Lower lobe of right lung (tissue), 2 donors: ENCODE measurements at regions not wholly inside any gene's neighbourhood (a gene's known extent, or its start where the extent isn't known, plus 50 kb on each side); places are given as distances from the start of the nearest gene placed in this dataset.

Experiments used
- ATAC-seq, 2 donors: fragments of 200-7000 bp; cut with Tn5 transposase; one replicate each; pipeline ENCODE4 v1.9.1; 2020 to 2022; ENCODE audit warnings: mild to moderate bottlenecking in 2 of 2, moderate library complexity in 2 of 2
- DNase-seq: peaks from one replicate; pipeline ENCODE4 v3.0.0-alpha.2; 2020
- H3K27ac ChIP-seq: fragments of 200-600 bp; one replicate; pipeline ENCODE4 v1.8.0; 2022
- H3K27me3 ChIP-seq: fragments of 200-600 bp; one replicate; pipeline ENCODE4 v1.8.0; 2022; ENCODE audit warnings: low read depth
- H3K36me3 ChIP-seq: fragments of 200-600 bp; one replicate; pipeline ENCODE4 v1.8.0; 2022; ENCODE audit warnings: mild to moderate bottlenecking
- H3K4me1 ChIP-seq: fragments of 200-600 bp; one replicate; pipeline ENCODE4 v1.8.0; 2022
- H3K4me3 ChIP-seq: fragments of 200-600 bp; one replicate; pipeline ENCODE4 v1.8.0; 2022; ENCODE audit warnings: mild to moderate bottlenecking
- H3K9me3 ChIP-seq: fragments of 200-600 bp; one replicate; pipeline ENCODE4 v1.8.0; 2022
- intact Hi-C: fragments of 100-400 bp; cut with DNase I; formaldehyde crosslinking; loops from one replicate; pipeline ENCODE4 v1.11.0; 2022
- TF ChIP-seq, protein P1 (sequence below): fragments of 200-600 bp; IDR thresholded peaks from one replicate; pipeline ENCODE4 v1.8.0; 2022; ENCODE audit warnings: antibody characterized with exemption, mild to moderate bottlenecking
- donor health status: DM: no; HTN: yes; CAD: no; lungs with severe emphysema.

DNA sequence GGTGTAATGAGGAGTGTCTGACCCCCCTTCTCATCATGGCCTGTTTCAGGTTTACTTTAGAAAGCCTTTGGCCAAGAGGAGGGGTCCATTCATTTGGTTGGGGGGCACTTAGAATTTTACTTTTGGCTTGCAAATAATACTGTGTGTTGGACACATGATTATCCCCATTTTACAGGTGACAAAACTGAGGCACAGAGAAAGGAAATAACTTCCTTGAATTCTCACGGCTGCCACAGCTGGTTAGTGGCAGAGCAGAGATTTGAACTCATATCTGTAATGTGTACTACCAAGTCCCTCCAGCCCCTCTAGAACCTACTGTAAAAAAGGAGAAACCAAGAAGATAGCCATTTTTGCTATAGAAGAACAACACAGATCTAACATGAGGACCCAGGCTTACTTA, 124.8 kb upstream of the NDUFV2 start:
- peaks cover 1% of the 10 kb centered on the region for H3K27me3 ChIP-seq
- ATAC-seq (no peak), DNase-seq (no peak)
- no peaks in the 10 kb centered on the region for H3K4me1 ChIP-seq
- H3K36me3 ChIP-seq = no peaks in the 10 kb centered on the region
- no peak overlapping the region for H3K27ac ChIP-seq
- H3K9me3 ChIP-seq = no peaks in the 10 kb centered on the region
- TF ChIP-seq, protein P1, sequence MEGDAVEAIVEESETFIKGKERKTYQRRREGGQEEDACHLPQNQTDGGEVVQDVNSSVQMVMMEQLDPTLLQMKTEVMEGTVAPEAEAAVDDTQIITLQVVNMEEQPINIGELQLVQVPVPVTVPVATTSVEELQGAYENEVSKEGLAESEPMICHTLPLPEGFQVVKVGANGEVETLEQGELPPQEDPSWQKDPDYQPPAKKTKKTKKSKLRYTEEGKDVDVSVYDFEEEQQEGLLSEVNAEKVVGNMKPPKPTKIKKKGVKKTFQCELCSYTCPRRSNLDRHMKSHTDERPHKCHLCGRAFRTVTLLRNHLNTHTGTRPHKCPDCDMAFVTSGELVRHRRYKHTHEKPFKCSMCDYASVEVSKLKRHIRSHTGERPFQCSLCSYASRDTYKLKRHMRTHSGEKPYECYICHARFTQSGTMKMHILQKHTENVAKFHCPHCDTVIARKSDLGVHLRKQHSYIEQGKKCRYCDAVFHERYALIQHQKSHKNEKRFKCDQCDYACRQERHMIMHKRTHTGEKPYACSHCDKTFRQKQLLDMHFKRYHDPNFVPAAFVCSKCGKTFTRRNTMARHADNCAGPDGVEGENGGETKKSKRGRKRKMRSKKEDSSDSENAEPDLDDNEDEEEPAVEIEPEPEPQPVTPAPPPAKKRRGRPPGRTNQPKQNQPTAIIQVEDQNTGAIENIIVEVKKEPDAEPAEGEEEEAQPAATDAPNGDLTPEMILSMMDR = no peak
- intact Hi-C loops = no loop called here
- no peak overlapping the region for H3K4me3 ChIP-seq

GRCh38 chr18:8978394-8978793, 124.1 kb upstream of the NDUFV2 start:
- TF ChIP-seq, protein P1 = no peak
- peaks cover 3% of the 10 kb centered on the region for H3K27me3 ChIP-seq
- H3K27ac ChIP-seq = no peak overlapping the region
- no peaks in the 10 kb centered on the region for H3K4me1 ChIP-seq
- no peak overlapping the region for H3K4me3 ChIP-seq
- ATAC-seq = no peak
- no peak for DNase-seq
- intact Hi-C loops = no loop called here
- no peaks in the 10 kb centered on the region for H3K36me3 ChIP-seq
- H3K9me3 ChIP-seq = no peaks in the 10 kb centered on the region

DNA sequence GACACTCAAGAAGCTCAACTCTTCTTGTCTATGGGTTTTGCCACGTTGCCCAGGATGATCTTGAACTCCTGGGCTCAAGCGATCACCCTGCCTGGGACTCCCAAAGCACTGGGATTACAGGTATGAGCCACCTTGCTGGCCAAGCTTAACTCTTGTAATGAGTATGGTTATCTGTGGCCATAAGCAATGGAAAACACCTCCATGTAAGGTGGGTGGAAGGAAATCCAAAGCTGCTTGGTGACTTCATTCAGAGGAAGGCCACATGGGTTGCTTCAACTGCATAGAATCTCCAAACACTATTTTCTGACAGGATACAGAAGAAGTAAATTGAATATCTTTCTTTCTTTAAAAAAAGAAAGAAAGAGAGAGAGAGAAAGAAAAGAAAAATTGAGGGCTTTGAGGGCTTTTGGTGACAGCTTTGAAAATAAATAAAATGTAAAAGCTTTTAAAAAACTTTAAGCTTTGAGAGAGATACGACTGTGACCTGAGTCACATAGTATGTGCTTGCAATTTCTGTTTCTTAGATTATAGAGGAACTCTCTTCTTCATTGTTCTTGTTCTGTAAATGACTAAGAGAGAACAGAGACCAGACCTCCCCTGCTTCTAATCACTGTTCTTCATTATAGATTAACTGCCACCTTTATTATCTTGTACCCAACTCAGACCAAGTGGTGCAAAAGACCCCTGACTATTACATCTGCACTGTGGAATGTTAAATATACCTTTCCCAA, 123.1 kb upstream of the NDUFV2 start:
- H3K4me1 ChIP-seq = no peaks in the 10 kb centered on the region
- no peak for ATAC-seq
- DNase-seq = no peak
- intact Hi-C loops = no loop called here
- TF ChIP-seq, protein P1 = no peak
- no peak overlapping the region for H3K27ac ChIP-seq
- no peak overlapping the region for H3K4me3 ChIP-seq
- H3K9me3 ChIP-seq = no peaks in the 10 kb centered on the region
- H3K36me3 ChIP-seq = no peaks in the 10 kb centered on the region
- peaks cover 3% of the 10 kb centered on the region for H3K27me3 ChIP-seq

DNA sequence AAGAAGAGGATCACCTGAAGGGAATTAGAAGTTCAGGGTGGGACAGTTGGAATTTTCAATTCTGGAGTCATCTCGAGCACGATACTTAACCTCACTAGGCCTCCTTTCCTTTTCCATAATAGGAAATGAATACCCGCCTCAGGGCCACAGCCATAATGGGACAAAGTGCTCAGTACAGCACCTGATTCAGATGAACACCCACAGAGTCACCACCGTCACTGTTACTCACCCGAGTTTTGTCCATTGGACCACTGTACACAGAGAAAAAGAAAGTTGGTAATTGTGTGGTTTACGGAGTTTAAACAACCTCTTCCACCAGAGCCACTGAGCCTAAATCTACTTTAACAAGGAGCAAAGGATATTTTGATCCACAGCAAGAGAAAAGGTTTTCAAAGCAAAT, 122.0 kb upstream of the NDUFV2 start:
- ATAC-seq = no peak
- intact Hi-C loops = loop anchor here (5.0 kb wide), 1 partner anchor 283 kb away; no protein-coding TSS in a partner anchor

DNA sequence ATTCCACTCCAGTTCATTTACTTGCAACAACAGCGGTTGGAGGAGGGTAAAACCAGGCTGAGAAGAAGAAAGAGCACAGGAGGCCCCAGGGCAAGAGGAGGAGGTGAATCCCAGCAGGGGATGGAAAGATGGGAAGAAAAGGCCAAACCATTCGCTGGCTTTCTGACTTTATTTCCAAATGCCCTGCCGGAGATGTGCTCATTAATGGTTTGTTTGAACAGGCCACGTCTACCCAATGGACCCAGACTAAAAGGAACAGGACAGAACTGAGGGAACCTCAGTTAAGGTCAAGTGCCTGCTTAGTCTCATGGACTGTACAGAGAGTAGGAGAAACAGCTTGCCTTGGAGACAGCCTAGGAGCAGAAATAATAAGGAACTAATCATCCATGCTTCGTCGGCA, 121.6 kb upstream of the NDUFV2 start:
- no peak overlapping the region for H3K4me3 ChIP-seq
- ATAC-seq (no peak), DNase-seq (no peak)
- peaks cover 3% of the 10 kb centered on the region for H3K27me3 ChIP-seq
- H3K9me3 ChIP-seq = no peaks in the 10 kb centered on the region
- no peaks in the 10 kb centered on the region for H3K4me1 ChIP-seq
- no peaks in the 10 kb centered on the region for H3K36me3 ChIP-seq
- no peak overlapping the region for H3K27ac ChIP-seq
- intact Hi-C loops = loop anchor here (5.0 kb wide), 1 partner anchor 284 kb away; no protein-coding TSS in a partner anchor
- TF ChIP-seq, protein P1 = no peak

More for the DNA sequence above, 122.0 kb upstream of the NDUFV2 start:
- TF ChIP-seq, protein P1 = no peak
- H3K36me3 ChIP-seq = no peaks in the 10 kb centered on the region
- no peak for DNase-seq
- peaks cover 3% of the 10 kb centered on the region for H3K27me3 ChIP-seq
- H3K9me3 ChIP-seq = no peaks in the 10 kb centered on the region
- no peak overlapping the region for H3K27ac ChIP-seq
- H3K4me3 ChIP-seq = no peak overlapping the region
- no peaks in the 10 kb centered on the region for H3K4me1 ChIP-seq
